GM18498 (cell line): ENCODE measurements at regions not wholly inside any gene's neighbourhood (a gene's known extent, or its start where the extent isn't known, plus 50 kb on each side); places are given as distances from the start of the nearest gene placed in this dataset.
"Not testable (repeated sequence)": the region's sequence is repeated elsewhere in the genome, so short reads cannot be mapped to it uniquely, and the experiment has no call there.

Experiments used
- ATAC-seq: cut with Tn5 transposase; IDR thresholded peaks from one replicate; pipeline ENCODE4 v1.9.1; 2021; ENCODE audit warnings: mild to moderate bottlenecking, moderate library complexity; ENCODE audit not compliant: unreplicated experiment

DNA sequence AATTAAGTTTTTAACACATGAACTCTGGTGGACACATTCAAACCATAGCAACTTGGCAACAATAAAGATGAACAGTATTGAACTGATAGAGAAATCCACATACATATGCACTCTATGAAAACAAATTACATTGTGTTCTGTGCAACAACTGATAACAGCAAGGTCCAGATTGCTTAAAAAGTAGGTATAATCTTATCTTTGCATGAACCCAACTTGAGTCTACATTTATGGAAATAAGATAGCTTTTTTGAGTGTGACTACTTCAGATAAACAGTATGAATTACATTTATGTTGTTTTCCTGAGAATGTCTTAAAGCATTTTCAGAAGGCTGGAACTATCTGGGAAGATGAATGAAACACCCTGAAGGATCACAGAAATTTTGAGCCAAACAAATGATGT is 212.6 kb upstream of the GK2 start:
- ATAC-seq: no peak

DNA sequence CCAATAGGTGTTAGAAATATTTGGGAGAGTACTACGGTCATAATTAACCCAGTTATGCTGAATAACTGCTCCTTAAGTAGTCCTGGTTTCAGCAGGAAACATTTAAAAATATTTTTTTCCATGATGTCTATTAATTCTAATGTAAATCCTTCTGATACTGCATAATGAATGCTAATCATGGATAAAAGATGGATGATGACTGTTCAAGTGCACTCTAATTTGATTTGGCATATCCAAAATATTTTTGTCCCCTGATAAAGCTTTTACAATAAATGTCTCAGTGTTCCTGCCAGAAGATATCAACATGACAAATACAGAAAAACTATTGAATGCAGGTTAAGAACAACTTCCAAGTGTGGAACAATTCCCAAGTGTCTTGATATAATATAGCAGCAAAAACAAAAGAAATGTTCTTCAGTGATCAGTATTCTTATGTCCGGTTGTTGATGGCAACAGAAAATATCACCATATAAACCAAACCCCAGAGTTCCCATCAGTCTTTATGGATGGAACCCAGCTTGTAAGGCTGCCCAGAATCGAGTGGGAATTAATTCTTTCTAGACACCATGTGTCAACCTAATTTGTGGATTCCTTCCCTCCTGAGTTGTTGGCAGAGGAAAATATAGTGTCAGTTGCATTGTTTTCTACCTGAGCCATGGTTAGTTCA is 205.4 kb upstream of the GK2 start:
- no peak for ATAC-seq

DNA sequence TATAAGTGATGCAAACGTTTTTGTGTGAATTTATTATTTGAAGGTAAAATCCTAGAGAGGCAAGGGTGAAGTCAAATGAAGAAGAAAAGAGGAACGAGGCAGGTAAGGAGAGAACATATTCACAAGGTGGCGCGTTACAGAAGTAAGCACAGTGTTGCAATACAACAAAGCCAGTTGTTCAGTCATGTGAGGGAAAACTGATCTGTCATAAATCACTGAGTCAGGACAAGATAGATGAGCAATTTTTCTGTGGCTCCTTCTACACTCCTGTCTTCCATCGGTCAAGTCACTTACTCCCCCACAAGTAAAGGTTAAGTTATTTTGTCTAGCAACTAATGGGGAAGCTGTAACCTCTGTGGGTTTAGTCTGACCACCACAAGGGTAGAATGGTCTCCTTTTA is 203.0 kb upstream of the GK2 start:
- no peak for ATAC-seq

- no peak for ATAC-seq
Measured at GRCh38 chr4:79609817-79610216, 201.8 kb upstream of the GK2 start.

DNA sequence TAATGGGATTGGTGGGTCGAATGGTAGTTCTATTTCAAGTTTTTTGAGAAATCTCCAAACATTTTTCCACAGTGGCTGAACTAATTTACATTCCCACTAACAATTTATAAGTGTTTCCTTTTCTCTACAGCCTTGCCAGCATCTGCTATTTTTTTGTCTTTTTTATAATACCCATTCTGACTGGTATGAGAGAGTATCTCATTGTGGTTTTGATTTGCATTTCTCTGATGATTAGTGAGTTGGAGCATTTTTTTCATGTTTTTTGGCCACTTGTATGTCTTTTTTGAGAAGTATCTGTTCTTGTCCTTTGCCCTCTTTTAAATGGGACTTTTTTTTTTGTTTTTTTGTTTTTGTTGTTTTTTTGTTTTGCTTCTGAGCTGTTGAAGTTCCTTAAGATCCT is 200.0 kb upstream of the GK2 start:
- no peak for ATAC-seq

- peak; percentile 13 for ATAC-seq
Measured at GRCh38 chr4:79604152-79604551, 196.1 kb upstream of the GK2 start.

GRCh38 chr4:79603681-79604080 is 195.7 kb upstream of the GK2 start:
- ATAC-seq: peak; percentile 81

GRCh38 chr4:79599691-79600090 is 191.7 kb upstream of the GK2 start:
- ATAC-seq: no peak

DNA sequence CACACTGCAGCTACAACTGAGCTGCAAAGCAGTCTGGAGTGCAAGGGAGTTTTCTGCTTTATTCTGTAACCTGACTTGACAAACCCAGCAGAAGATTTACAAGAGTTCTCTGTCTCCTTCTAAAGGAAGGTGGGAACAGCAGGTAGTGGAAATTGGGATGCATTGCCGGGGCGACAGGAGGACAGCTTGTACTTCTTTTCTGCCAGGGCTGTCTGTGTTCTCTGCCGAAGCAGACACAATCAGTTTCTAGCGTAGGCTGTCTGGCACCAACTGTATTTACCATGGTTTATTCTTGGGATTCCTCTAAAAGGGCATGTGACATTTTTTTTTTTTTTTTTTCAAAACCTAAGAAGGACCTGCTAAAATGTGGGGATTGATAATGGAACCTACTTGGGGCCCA is 190.8 kb upstream of the GK2 start:
- ATAC-seq: no peak

DNA sequence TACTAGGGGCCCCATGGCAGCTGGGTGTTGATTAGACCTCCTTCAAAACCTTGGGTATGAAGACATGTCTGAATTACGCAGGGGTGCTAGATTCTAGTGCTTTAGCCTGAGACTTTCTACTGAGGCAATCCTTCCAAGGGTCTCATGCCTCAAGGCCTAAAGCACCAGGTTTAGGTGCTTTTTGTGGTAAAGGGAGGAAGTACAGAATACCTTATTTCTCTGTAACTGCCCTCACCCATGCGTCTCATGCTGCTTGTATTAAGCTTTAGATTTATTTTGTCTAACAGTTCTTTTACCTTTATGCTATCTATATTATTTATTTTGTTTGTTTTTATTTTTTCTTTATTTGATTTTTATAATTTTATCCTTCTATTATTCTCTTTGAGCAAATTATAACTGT is 190.2 kb upstream of the GK2 start:
- ATAC-seq: no peak

- ATAC-seq: no peak
Measured at GRCh38 chr4:79597266-79597665, 189.2 kb upstream of the GK2 start.

- ATAC-seq: not testable (repeated sequence)
Measured at GRCh38 chr4:79592218-79592617, 184.2 kb upstream of the GK2 start.

DNA sequence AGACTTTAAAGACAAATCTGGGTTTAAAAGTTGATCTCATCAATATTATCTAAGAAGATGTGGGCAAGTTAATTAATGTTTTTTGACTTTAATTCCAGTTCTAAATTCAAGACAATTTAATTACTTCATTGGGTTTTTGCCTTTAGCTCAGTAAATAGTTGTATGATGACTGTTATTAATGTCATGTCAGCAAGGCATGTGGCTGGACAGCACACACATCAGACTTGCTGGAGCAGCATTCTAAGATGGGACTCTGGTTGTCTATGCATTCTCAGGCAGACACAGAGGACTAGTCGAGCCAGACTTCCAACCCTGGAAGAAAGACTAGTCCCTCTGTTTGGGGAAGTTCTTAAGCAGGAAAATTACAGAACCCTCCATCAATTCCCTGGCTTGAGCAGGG is 180.7 kb upstream of the GK2 start:
- ATAC-seq: no peak

- ATAC-seq: not testable (repeated sequence)
Measured at GRCh38 chr4:79587207-79587606, 179.2 kb upstream of the GK2 start.

GRCh38 chr4:79585834-79586233 is 177.8 kb upstream of the GK2 start:
- ATAC-seq: no peak

GRCh38 chr4:79585330-79585729 is 177.3 kb upstream of the GK2 start:
- no peak for ATAC-seq

GRCh38 chr4:79584902-79585301 is 176.9 kb upstream of the GK2 start:
- no peak for ATAC-seq

- no peak for ATAC-seq
Measured at GRCh38 chr4:79584352-79584751, 176.3 kb upstream of the GK2 start.

- ATAC-seq: no peak
Measured at GRCh38 chr4:79578606-79579005, 170.6 kb upstream of the GK2 start.

- peak; percentile 81 for ATAC-seq
Measured at GRCh38 chr4:79576429-79576753, 168.4 kb upstream of the GK2 start.

GRCh38 chr4:79575709-79576428 is 167.8 kb upstream of the GK2 start:
- no peak for ATAC-seq

- ATAC-seq: no peak
Measured at GRCh38 chr4:79574741-79575451, 166.9 kb upstream of the GK2 start.
